Loucy (cell line): ENCODE measurements at regions not wholly inside any gene's neighbourhood (a gene's known extent, or its start where the extent isn't known, plus 50 kb on each side); places are given as distances from the start of the nearest gene placed in this dataset.

Source experiments
- H2AFZ ChIP-seq: fragments of 200-600 bp; sonication (generic); 2 replicates; pipeline ENCODE4 v1.6.0; 2016; ENCODE audit warnings: antibody characterized with exemption, mild to moderate bottlenecking, low read length, moderate library complexity
- H3F3A ChIP-seq: fragments of 200-600 bp; 2 replicates; pipeline ENCODE4 v1.6.0; 2016; ENCODE audit warnings: antibody characterized with exemption, low read depth, mild to moderate bottlenecking
- H3K27me3 ChIP-seq: fragments of 200-600 bp; sonication (generic); 2 replicates; pipeline ENCODE4 v1.6.1; 2014; ENCODE audit warnings: low read length, mild to moderate bottlenecking; ENCODE audit not compliant: insufficient read depth, poor library complexity, severe bottlenecking
- H3K36me3 ChIP-seq: fragments of 200-600 bp; sonication (generic); 2 replicates; pipeline ENCODE4 v1.6.1; 2016; ENCODE audit warnings: low read length; ENCODE audit not compliant: insufficient read depth
- H3K4me1 ChIP-seq: fragments of 200-600 bp; sonication (generic); 2 replicates; pipeline ENCODE4 v1.5.1; 2014; ENCODE audit warnings: low read length, mild to moderate bottlenecking; ENCODE audit not compliant: insufficient read depth, poor library complexity, severe bottlenecking
- H3K4me2 ChIP-seq: fragments of 200-600 bp; sonication (generic); 2 replicates; pipeline ENCODE4 v1.6.0; 2014; ENCODE audit warnings: antibody characterized with exemption, low read length, low read depth, mild to moderate bottlenecking; ENCODE audit not compliant: poor library complexity, severe bottlenecking
- H3K4me3 ChIP-seq: fragments of 200-600 bp; sonication (generic); 2 replicates; pipeline ENCODE4 v1.5.1; 2014; ENCODE audit warnings: low read length, mild to moderate bottlenecking, mixed read lengths; ENCODE audit not compliant: poor library complexity, severe bottlenecking
- H3K79me2 ChIP-seq: fragments of 200-600 bp; sonication (generic); 2 replicates; pipeline ENCODE4 v1.6.1; 2014; ENCODE audit warnings: low read length; ENCODE audit not compliant: insufficient read depth
- H3K9ac ChIP-seq: fragments of 200-600 bp; sonication (generic); 2 replicates; pipeline ENCODE4 v1.6.0; 2014; ENCODE audit warnings: mild to moderate bottlenecking, low read depth, low read length, moderate library complexity; ENCODE audit not compliant: poor library complexity, severe bottlenecking
- H3K9me2 ChIP-seq: fragments of 200-600 bp; sonication (generic); replicated peaks from 2 replicates; pipeline ENCODE4 v1.6.1; 2016; ENCODE audit warnings: low read depth, low read length, mixed read lengths
- H3K9me3 ChIP-seq: fragments of 200-600 bp; sonication (generic); 2 replicates; pipeline ENCODE4 v1.6.1; 2014; ENCODE audit warnings: mild to moderate bottlenecking, antibody characterized with exemption, low read length, low read depth; ENCODE audit not compliant: insufficient read depth
- H4K20me1 ChIP-seq: fragments of 200-600 bp; sonication (generic); 2 replicates; pipeline ENCODE4 v1.6.0; 2014; ENCODE audit warnings: antibody characterized with exemption, low read length, mild to moderate bottlenecking; ENCODE audit not compliant: insufficient read depth, poor library complexity, severe bottlenecking
- CTCF ChIP-seq: fragments of 200-600 bp; sonication (generic); conservative IDR thresholded peaks from 2 replicates; pipeline ENCODE4 v1.5.1; 2014; ENCODE audit warnings: mild to moderate bottlenecking, antibody characterized with exemption, low read length
- EZH2phosphoT487 ChIP-seq: fragments of 200-600 bp; IDR thresholded peaks from 2 replicates; pipeline ENCODE4 v1.6.1; 2018; ENCODE audit warnings: antibody characterized with exemption, mild to moderate bottlenecking, moderate library complexity, borderline replicate concordance

- Histone ChIP-seq H3K4me1 (no peaks in the 10 kb centered on the region), H3K9ac (no peak overlapping the region), H3K36me3 (no peaks in the 10 kb centered on the region), H3K4me3 (no peak overlapping the region), H3K9me2 (no peaks in the 10 kb centered on the region), H3K9me3 (no peaks in the 10 kb centered on the region), H3K79me2 (no peaks in the 10 kb centered on the region), H3K4me2 (no peak overlapping the region), H3F3A (no peaks in the 10 kb centered on the region), H3K27me3 (no peaks in the 10 kb centered on the region), H2AFZ (no peak overlapping the region), H4K20me1 (no peaks in the 10 kb centered on the region)
- TF ChIP-seq EZH2phosphoT487 (no peak), CTCF (no peak; the same call in 1 of the 2 replicates)
Observed at GRCh38 chr20:40970218-40970617, 58.4 kb upstream of the TOP1 start.

GRCh38 chr20:40977218-40977617 is 51.4 kb upstream of the TOP1 start:
- H3K4me3 ChIP-seq: no peak overlapping the region
- H3K27me3 ChIP-seq: peaks cover 10% of the 10 kb centered on the region

GRCh38 chr20:40978761-40979160 is 49.9 kb upstream of the TOP1 start:
- H3K79me2 ChIP-seq: no peaks in the 10 kb centered on the region
- H2AFZ ChIP-seq: no peak overlapping the region
- H3K36me3 ChIP-seq: no peaks in the 10 kb centered on the region
- TF ChIP-seq EZH2phosphoT487 (no peak), CTCF (no peak)
- H3F3A ChIP-seq: no peaks in the 10 kb centered on the region
- H3K9me3 ChIP-seq: peaks cover 12% of the 10 kb centered on the region; the same call in 1 of the 2 replicates
- H3K4me2 ChIP-seq: no peak overlapping the region
- no peak overlapping the region for H3K4me3 ChIP-seq
- H3K4me1 ChIP-seq: no peaks in the 10 kb centered on the region
- peaks cover 13% of the 10 kb centered on the region for H3K27me3 ChIP-seq
- H3K9ac ChIP-seq: no peak overlapping the region
- no peaks in the 10 kb centered on the region for H3K9me2 ChIP-seq
- H4K20me1 ChIP-seq: no peaks in the 10 kb centered on the region

More at GRCh38 chr20:40977218-40977617, 51.4 kb upstream of the TOP1 start:
- Histone ChIP-seq H3K9me3 (peaks cover 12% of the 10 kb centered on the region; the same call in 1 of the 2 replicates), H3K36me3 (no peaks in the 10 kb centered on the region), H3F3A (no peaks in the 10 kb centered on the region), H3K4me2 (no peak overlapping the region), H3K9ac (no peak overlapping the region), H2AFZ (no peak overlapping the region), H3K9me2 (no peaks in the 10 kb centered on the region), H3K79me2 (no peaks in the 10 kb centered on the region), H4K20me1 (no peaks in the 10 kb centered on the region), H3K4me1 (no peaks in the 10 kb centered on the region)
- no peak for TF ChIP-seq CTCF
- TF ChIP-seq EZH2phosphoT487: no peak
